HEK293T (cell line): ENCODE measurements at regions not wholly inside any gene's neighbourhood (a gene's known extent, or its start where the extent isn't known, plus 50 kb on each side); places are given as distances from the start of the nearest gene placed in this dataset.

ENCODE experiments used
- CTCF ChIA-PET: fragments of 350-600 bp; formaldehyde crosslinking; extraction: SDS; loops from one replicate; lab custom pipeline; 2021; ENCODE audit warnings: antibody characterized with exemption, inconsistent platforms; lab: Yijun Ruan, JAX
- POLR2A ChIA-PET: fragments of 350-600 bp; formaldehyde crosslinking; extraction: SDS; loops from one replicate; lab custom pipeline; 2020; ENCODE audit warnings: antibody characterized with exemption, inconsistent platforms; lab: Yijun Ruan, JAX
- DNase-seq: peaks from one replicate; pipeline ENCODE4 v3.0.0; 2012; ENCODE audit warnings: mixed read lengths; ENCODE audit errors: extremely low spot score
- ARNT ChIP-seq: fragments of 450-650 bp; IDR thresholded peaks from 2 replicates; pipeline ENCODE4 v1.6.1; 2017; ENCODE audit warnings: mild to moderate bottlenecking
- BHLHE40 ChIP-seq: fragments of 450-650 bp; IDR thresholded peaks from 2 replicates; pipeline ENCODE4 v1.6.1; 2016; ENCODE audit warnings: mild to moderate bottlenecking, moderate library complexity, borderline replicate concordance
- CTBP1 ChIP-seq: fragments of 450-650 bp; IDR thresholded peaks from 2 replicates; pipeline ENCODE4 v1.6.1; 2016; ENCODE audit warnings: borderline replicate concordance
- ELF4 ChIP-seq: fragments of 450-650 bp; IDR thresholded peaks from 2 replicates; pipeline ENCODE4 v1.6.1; 2017; ENCODE audit warnings: antibody characterized with exemption
- FOXA1 ChIP-seq: fragments of 450-650 bp; IDR thresholded peaks from 2 replicates; pipeline ENCODE4 v1.6.1; 2016; ENCODE audit warnings: mild to moderate bottlenecking
- FOXK2 ChIP-seq: fragments of 450-650 bp; IDR thresholded peaks from 2 replicates; pipeline ENCODE4 v1.6.1; 2016; ENCODE audit warnings: mild to moderate bottlenecking
- FOXM1 ChIP-seq: fragments of 450-650 bp; IDR thresholded peaks from 2 replicates; pipeline ENCODE4 v1.6.1; 2017; ENCODE audit warnings: mild to moderate bottlenecking, borderline replicate concordance
- HDGF ChIP-seq: fragments of 450-650 bp; IDR thresholded peaks from 2 replicates; pipeline ENCODE4 v1.6.1; 2017; ENCODE audit warnings: antibody characterized with exemption, borderline replicate concordance
- L3MBTL2 ChIP-seq: fragments of 450-650 bp; conservative IDR thresholded peaks from 2 replicates; pipeline ENCODE4 v1.6.1; 2016; ENCODE audit warnings: mild to moderate bottlenecking
- LEF1 ChIP-seq: fragments of 450-650 bp; IDR thresholded peaks from 2 replicates; pipeline ENCODE4 v1.6.1; 2017; ENCODE audit warnings: mild to moderate bottlenecking, borderline replicate concordance
- NFRKB ChIP-seq: fragments of 450-650 bp; IDR thresholded peaks from 2 replicates; pipeline ENCODE4 v1.6.1; 2016; ENCODE audit warnings: mild to moderate bottlenecking, moderate library complexity
- SP1 ChIP-seq: fragments of 450-650 bp; IDR thresholded peaks from 2 replicates; pipeline ENCODE4 v1.6.1; 2017
- SUZ12 ChIP-seq: fragments of 450-650 bp; IDR thresholded peaks from 2 replicates; pipeline ENCODE4 v1.6.1; 2016; ENCODE audit warnings: mild to moderate bottlenecking
- TARDBP ChIP-seq: fragments of 450-650 bp; IDR thresholded peaks from 2 replicates; pipeline ENCODE4 v1.6.1; 2016
- ZNF384 ChIP-seq: fragments of 450-650 bp; IDR thresholded peaks from 2 replicates; pipeline ENCODE4 v1.6.1; 2016
- TF ChIP-seq, protein P1 (sequence below): fragments of 450-650 bp; IDR thresholded peaks from 2 replicates; pipeline ENCODE4 v1.6.1; 2016

DNA sequence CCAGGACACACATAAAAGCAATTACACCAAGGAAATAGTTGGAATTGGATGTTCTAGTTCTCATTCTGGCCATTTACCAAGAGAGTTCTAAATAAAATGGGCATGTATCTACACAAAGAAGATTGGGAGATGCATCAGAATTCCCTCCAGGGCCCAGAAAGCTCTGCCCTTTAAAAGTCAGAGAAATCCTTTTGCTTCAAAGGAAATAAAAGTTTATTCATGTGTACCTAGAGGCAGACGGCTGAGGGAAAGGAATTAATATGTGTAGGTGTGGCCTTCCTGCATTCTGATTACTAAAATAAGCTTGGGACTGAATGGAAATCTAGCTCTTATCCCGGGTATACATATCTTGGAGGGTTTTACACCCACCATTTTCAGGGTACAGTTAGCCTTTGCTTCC is 719.4 kb downstream of the SEMA5A start:
- DNase-seq, result no peak
- no peak for TF ChIP-seq NFRKB
- TF ChIP-seq ARNT, result no peak
- TF ChIP-seq LEF1, result no peak
- no peak for TF ChIP-seq BHLHE40
- TF ChIP-seq L3MBTL2, result no peak
- TF ChIP-seq FOXA1, result no peak
- TF ChIP-seq FOXK2, result no peak
- no peak for TF ChIP-seq ELF4
- TF ChIP-seq TARDBP, result no peak
- no peak for TF ChIP-seq SP1
- TF ChIP-seq HDGF, result no peak
- TF ChIP-seq FOXM1, result no peak
- ChIA-PET POLR2A (no interaction called here), CTCF (no interaction called here)

DNA sequence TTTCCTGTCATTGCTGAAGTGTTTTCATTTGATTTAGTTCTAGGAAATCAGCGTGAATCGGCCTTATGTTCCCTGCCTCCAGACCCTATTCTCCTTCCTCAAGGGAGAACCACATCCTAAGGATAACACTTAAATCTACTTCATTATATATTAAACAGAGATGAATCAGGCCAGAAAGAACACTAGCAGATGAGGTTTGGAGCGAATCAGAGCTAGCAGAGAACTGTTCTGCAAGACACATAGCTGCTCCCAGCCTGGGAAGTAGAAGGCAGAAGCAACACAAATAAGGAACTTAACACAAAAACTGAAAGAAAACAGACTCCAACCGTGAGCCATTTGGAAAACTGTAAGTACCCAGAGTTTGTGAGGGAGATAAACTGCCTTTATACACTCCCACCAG is 718.2 kb downstream of the SEMA5A start:
- POLR2A ChIA-PET, result no interaction called here
- DNase-seq, result no peak
- CTCF ChIA-PET, result no interaction called here
- TF ChIP-seq CTBP1 (no peak), FOXK2 (no peak), SP1 (no peak), NFRKB (no peak), HDGF (no peak), L3MBTL2 (no peak), SUZ12 (no peak), ARNT (no peak), TARDBP (no peak), FOXM1 (no peak), LEF1 (no peak), FOXA1 (no peak)
- TF ChIP-seq, protein P1, sequence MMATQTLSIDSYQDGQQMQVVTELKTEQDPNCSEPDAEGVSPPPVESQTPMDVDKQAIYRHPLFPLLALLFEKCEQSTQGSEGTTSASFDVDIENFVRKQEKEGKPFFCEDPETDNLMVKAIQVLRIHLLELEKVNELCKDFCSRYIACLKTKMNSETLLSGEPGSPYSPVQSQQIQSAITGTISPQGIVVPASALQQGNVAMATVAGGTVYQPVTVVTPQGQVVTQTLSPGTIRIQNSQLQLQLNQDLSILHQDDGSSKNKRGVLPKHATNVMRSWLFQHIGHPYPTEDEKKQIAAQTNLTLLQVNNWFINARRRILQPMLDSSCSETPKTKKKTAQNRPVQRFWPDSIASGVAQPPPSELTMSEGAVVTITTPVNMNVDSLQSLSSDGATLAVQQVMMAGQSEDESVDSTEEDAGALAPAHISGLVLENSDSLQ, result no peak

GRCh38 chr5:8828596-8829322 is 717.1 kb downstream of the SEMA5A start:
- CTCF ChIA-PET, result no interaction called here
- TF ChIP-seq L3MBTL2 (no peak), ARNT (no peak), SP1 (no peak), FOXK2 (no peak), BHLHE40 (no peak), NFRKB (no peak), FOXM1 (no peak), ZNF384 (no peak), TARDBP (no peak), SUZ12 (no peak), LEF1 (no peak), HDGF (no peak), CTBP1 (no peak)
- TF ChIP-seq, protein P1, result no peak
- POLR2A ChIA-PET, result no interaction called here
- no peak for DNase-seq

DNA sequence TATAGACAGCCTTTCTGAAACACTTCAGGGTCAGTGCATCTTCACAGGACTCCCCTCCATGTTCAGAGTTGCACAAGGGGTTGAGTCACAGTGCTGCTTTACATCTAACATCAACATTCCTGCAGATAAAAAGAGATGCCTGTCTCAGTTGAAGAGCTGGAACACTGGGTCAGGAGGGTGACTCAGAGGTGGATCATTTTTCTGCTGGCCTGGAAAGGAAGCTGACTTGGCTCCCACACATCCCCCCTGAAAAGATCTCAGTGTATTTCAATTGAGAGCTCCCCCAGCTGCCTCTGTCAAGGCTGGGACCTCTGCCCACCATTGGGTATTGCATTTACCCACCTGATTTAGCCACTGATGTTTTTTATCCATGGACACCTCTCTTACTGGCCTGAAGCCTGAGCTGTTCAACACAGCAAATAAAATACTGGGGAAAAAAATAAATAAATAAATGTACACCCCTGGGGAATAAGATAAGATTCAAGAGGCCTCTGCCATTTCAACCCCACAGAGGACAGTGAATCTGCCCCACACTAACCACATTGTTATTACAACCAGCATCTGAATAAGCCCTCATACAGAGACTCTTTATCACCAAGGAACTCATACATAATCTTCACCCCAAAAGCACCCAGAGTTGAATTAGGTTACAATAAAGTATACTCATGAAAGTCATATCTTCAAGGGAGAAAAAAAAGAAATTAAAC is 716.4 kb downstream of the SEMA5A start:
- POLR2A ChIA-PET, result no interaction called here
- TF ChIP-seq L3MBTL2, result no peak
- no peak for DNase-seq
- CTCF ChIA-PET, result no interaction called here

DNA sequence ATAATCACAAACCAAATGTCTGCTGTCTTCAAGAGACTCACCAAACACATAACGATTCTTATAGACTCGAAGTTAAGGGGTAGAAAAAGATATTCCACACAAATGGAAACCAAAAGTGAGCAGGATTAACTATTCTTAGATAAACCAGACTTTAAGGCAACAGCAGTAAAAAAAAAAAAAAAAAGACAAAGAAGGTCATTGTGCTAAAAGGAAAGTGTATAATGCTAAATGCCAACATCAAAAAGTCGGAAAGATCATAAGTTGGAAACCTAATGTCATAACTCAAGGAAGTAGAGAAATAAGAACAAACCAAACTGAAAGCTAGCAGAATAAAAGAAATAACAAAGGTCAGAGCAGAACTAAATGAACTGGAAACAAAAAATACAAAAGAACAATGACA is 714.6 kb downstream of the SEMA5A start:
- ChIA-PET CTCF (interaction anchor here (0.6 kb wide), 1 partner anchor 39 kb away, joined by 3 read pairs; no protein-coding TSS in a partner anchor), POLR2A (no interaction called here)
- no peak for TF ChIP-seq L3MBTL2
- TF ChIP-seq LEF1, result no peak
- TF ChIP-seq CTBP1, result no peak
- TF ChIP-seq BHLHE40, result no peak
- no peak for DNase-seq

- CTCF ChIA-PET, result interaction anchor here (0.6 kb wide), 1 partner anchor 39 kb away, joined by 3 read pairs; no protein-coding TSS in a partner anchor
- DNase-seq, result no peak
- POLR2A ChIA-PET, result no interaction called here
- TF ChIP-seq HDGF (no peak), BHLHE40 (no peak), ARNT (no peak), LEF1 (no peak), L3MBTL2 (no peak), ELF4 (no peak), SP1 (no peak), FOXA1 (no peak), SUZ12 (no peak), FOXM1 (no peak), CTBP1 (no peak), FOXK2 (no peak), NFRKB (no peak), ZNF384 (no peak), TARDBP (no peak)
- TF ChIP-seq, protein P1, result no peak
These were observed 714.0 kb downstream of the SEMA5A start for GRCh38 chr5:8831854-8832253.
